Sigmoid colon (tissue), 4 donors: ENCODE measurements at regions not wholly inside any gene's neighbourhood (a gene's known extent, or its start where the extent isn't known, plus 50 kb on each side); places are given as distances from the start of the nearest gene placed in this dataset.

Source experiments
- CTCF ChIP-seq, 4 experiments: fragments of 450-650 bp in 3 of 4; fragments of 200-600 bp in 1 of 4; IDR thresholded peaks; one replicate each; pipeline ENCODE4 v1.5.1; 2016 to 2019; ENCODE audit warnings: antibody characterized with exemption in 4 of 4, mild to moderate bottlenecking in 3 of 4, moderate library complexity in 2 of 4
- POLR2A ChIP-seq, 2 donors: fragments of 450-650 bp; IDR thresholded peaks; one replicate each; pipeline ENCODE4 v1.6.1; 2016; ENCODE audit warnings: antibody characterized with exemption in 2 of 2, mild to moderate bottlenecking in 2 of 2, moderate library complexity in 2 of 2
- POLR2AphosphoS5 ChIP-seq, 4 donors: sonication (generic); formaldehyde crosslinking; IDR thresholded peaks; one replicate each; pipeline ENCODE4 v1.6.1; 2017; ENCODE audit warnings: antibody characterized with exemption in 4 of 4

- TF ChIP-seq CTCF (IDR thresholded peaks at IDR 0.05) (no peak), POLR2A (IDR thresholded peaks at IDR 0.05) (no peak), POLR2AphosphoS5 (IDR thresholded peaks at IDR 0.05) (no peak)
Observed at GRCh38 chrY:15577886-15578285, 1053.6 kb downstream of the NLGN4Y start.
